Muscle of arm (tissue), 1 donor: ENCODE measurements at regions not wholly inside any gene's neighbourhood (a gene's known extent, or its start where the extent isn't known, plus 50 kb on each side); places are given as distances from the start of the nearest gene placed in this dataset.
"Not testable (repeated sequence)": the region's sequence is repeated elsewhere in the genome, so short reads cannot be mapped to it uniquely, and the experiment has no call there.

Experiments
- DNase-seq: peaks from one replicate; pipeline ENCODE4 v3.0.0-alpha.2; 2013

GRCh38 chr1:69077633-69078032 is 490.1 kb upstream of the LRRC7 start:
- no peak for DNase-seq

DNA sequence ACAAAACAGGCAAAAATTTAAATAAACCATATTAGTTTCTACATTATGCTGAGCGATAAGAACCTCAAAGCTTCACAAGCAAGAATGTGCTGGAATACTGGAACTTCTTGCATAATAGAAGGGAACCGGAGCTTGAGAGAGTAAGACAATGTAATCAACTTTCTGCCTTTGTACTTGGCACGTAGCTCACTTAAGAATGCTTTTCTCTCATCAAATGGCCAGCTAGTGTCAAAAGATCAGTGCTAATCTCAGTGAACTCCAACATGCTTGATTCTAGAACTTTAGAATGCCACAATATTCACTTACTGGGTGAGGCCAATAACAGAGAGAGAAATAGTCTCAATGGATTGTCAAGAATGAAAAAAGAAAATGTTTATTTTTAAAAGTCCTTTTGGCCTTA is 486.1 kb upstream of the LRRC7 start:
- no peak for DNase-seq

DNA sequence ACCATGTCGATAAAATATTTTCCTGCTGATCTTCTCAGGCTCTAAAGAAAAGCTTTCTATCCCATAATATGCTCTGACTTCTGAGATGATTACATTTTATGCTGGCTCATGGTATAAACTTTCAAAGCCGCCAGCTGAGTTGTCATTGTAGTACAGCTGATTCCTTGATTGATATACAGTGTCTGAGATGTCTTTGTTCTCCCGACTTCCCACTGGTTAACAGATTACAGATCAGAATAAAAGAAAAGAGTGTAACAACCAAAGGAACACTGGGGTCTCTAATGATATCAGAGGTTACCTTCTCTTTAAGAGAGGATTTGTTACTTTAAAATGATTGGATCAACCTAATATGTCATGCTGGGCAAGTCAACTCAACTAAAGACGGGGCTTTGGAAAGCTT is 485.4 kb upstream of the LRRC7 start:
- no peak for DNase-seq

DNA sequence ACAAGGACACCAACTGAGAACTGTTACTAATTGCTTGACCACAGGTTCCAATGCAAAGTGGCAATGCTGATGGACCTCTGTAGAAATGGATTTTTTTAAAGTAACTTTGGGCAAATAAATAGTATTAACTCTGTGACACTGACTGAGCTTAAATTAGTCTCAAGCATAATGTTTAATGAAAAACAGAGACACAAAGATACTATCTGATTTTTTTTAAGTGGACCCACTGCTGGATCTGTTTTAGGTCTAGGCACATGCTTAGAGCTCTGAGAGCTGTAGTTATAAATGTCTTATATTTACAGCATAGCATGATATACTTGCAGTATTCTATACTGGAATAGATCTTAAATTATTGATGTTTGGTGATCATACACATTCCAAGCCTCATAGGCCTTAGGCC is 481.6 kb upstream of the LRRC7 start:
- DNase-seq, result no peak

GRCh38 chr1:69088571-69088970 is 479.2 kb upstream of the LRRC7 start:
- DNase-seq, result no peak

DNA sequence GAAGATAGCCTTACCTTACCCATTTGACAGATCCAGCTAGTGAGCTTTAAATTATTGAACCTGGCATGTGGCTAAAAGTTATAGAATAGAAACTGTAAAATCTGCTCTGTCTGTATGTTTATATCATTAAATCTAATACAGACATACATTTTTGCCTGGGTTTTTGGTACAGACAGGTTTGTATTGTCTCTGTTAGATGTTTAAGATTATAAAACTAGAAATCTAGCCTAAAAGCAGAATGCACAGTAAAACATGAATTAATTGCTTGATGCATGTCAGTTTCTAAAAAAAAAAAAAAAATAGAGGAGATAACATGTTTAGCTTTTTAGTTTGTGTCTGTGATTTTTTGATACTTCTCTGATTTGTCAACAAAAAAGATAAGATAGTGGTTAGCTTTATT is 477.6 kb upstream of the LRRC7 start:
- DNase-seq, result no peak

GRCh38 chr1:69090752-69091151 is 477.0 kb upstream of the LRRC7 start:
- DNase-seq, result no peak

GRCh38 chr1:69102058-69102457 is 465.7 kb upstream of the LRRC7 start:
- not testable (repeated sequence) for DNase-seq

DNA sequence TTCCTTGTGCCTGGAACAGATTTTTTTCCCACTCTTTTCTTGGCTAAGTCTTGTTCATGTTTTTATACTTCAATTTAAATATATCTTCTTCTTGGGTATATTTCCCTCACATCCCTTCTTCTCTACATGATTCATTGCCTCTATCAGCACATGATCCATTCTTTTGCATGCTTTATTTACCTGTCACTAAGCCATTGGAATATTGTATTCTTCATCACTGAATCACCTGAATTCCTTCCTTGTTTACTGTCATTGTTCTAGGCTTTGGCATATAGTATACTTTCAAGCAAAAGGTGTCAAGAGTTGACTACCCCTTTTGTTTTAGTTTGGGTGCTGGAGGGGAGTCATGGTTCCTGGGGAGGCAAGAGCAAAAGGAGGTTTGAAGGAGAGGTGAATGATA is 464.5 kb upstream of the LRRC7 start:
- no peak for DNase-seq

GRCh38 chr1:69103705-69104385 is 463.9 kb upstream of the LRRC7 start:
- DNase-seq, result no peak

- DNase-seq, result no peak
These were observed 462.8 kb upstream of the LRRC7 start for GRCh38 chr1:69104894-69105293.

GRCh38 chr1:69109277-69109676 is 458.4 kb upstream of the LRRC7 start:
- no peak for DNase-seq

- DNase-seq, result no peak
These were observed 456.9 kb upstream of the LRRC7 start for GRCh38 chr1:69110851-69111250.

DNA sequence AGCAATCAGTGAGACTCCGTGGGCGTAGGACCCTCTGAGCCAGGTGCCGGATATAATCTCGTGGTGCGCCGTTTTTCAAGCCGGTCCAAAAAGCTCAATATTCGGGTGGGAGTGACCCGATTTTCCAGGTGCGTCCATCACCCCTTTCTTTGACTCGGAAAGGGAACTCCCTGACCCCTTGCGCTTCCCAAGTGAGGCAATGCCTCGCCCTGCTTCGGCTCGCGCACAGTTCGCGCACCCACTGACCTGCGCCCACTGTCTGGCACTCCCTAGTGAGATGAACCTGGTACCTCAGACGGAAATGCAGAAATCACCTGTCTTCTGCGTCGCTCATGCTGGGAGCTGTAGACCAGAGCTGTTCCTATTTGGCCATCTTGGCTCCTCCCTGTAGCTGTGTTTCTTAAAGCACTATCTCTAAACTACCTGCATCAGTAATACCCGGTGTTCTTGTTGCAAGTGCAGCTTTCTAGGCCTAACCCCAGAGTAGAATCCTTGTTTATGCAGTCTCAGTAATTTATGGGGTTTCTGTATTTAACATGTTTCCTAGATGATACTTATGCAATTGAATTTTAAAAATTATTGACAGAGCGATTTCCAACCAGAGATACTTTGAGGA is 447.5 kb upstream of the LRRC7 start:
- not testable (repeated sequence) for DNase-seq

- no peak for DNase-seq
These were observed 446.9 kb upstream of the LRRC7 start for GRCh38 chr1:69120817-69121216.

DNA sequence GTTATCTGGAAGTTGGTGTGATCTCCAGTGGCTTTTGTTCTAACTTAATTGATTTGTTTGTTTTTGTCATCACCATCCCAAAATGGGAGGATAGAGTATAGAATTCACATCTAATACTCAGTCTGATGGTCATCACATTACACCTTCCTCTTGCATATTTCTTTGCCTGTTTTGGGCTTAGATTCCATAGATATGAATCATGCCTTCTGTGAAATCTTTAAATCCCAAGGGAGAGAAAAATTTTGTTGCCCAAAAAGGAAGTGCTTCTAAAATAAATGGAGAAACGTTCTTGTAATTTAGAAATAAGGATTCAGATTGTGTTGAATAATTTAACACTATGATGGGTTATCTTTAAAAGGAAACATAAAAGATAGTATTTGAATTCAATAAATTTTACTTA is 446.0 kb upstream of the LRRC7 start:
- DNase-seq, result no peak

GRCh38 chr1:69122373-69122772 is 445.3 kb upstream of the LRRC7 start:
- DNase-seq, result no peak

DNA sequence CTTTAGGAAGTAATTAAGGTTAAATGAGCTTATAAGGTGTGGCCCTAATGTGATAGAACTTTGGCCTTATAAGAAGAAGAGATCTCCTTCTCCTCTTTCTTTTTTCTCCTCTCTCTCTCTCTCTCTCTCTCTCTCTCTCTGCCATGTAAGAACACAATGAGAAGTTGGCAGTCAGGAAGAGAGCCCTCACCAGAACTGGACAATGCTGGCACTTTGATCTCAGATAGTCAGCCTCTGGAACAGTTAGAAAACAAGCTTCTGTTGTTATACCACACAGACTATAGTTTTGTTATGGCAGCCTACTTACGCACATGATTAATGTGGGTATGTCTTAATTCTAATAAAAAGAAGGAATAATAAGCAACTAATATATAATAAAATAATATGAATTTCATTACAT is 444.2 kb upstream of the LRRC7 start:
- DNase-seq, result no peak

- peak; percentile 58 for DNase-seq
These were observed 440.9 kb upstream of the LRRC7 start for GRCh38 chr1:69126796-69127195.

DNA sequence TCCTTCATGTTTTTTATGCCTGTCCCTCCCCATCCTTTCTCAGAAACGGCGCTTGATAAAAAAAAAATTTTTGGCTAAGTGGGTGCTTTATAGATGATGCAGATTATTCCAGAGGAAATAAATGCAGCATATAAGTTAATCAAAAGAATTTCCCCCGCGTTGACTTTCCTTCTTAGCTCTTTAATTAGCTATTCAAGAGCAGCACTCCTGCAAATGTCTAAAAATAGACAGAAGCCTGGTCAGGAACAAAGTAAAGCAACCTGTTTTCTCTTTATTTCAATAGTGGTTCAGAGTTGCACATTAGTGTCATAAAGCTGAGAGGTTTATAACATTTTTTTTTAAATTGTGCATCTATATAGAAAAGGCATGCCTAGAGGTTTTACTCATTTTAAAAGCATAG is 439.5 kb upstream of the LRRC7 start:
- DNase-seq, result no peak

DNA sequence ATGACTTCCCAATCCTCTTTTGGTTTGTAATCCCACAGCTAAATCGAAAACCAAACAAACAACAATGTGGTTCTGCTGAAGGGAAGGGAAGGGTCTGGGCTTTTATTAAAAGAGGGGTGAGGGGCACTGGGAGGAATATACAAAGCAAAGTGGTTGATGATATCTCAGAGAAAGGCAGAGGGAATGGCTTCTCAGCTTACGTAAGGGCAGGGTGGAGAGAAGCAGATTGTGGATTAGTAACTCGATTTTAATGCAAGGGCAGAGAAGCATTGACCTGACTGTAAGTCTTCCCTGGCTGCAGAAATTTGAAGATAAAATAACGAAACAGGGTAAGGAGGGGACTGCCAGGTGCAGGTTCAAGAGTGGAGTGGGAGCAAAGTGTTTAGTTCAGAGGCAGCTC is 438.2 kb upstream of the LRRC7 start:
- no peak for DNase-seq

GRCh38 chr1:69138172-69138571 is 429.6 kb upstream of the LRRC7 start:
- DNase-seq, result no peak

- no peak for DNase-seq
These were observed 428.7 kb upstream of the LRRC7 start for GRCh38 chr1:69139007-69139406.

- DNase-seq, result no peak
These were observed 421.4 kb upstream of the LRRC7 start for GRCh38 chr1:69146303-69146702.
